Kidney capillary endothelial cell (primary cell): ENCODE measurements at regions not wholly inside any gene's neighbourhood (a gene's known extent, or its start where the extent isn't known, plus 50 kb on each side); places are given as distances from the start of the nearest gene placed in this dataset.
"Not testable (repeated sequence)": the region's sequence is repeated elsewhere in the genome, so short reads cannot be mapped to it uniquely, and the experiment has no call there.

ENCODE experiments used
- DNase-seq: peaks from one replicate; pipeline ENCODE4 v3.0.0-alpha.2; 2018; ENCODE audit warnings: low spot score

- not testable (repeated sequence) for DNase-seq
Measured at GRCh38 chr2:66632882-66633281, 198.0 kb downstream of the MEIS1 start.

- DNase-seq, result no peak
Measured at GRCh38 chr2:66633631-66634030, 198.7 kb downstream of the MEIS1 start.

- DNase-seq, result no peak
Measured at GRCh38 chr2:66634784-66635183, 199.9 kb downstream of the MEIS1 start.

- DNase-seq, result no peak
Measured at GRCh38 chr2:66641685-66642084, 206.8 kb downstream of the MEIS1 start.

- not testable (repeated sequence) for DNase-seq
Measured at GRCh38 chr2:66648081-66648480, 213.2 kb downstream of the MEIS1 start.

GRCh38 chr2:66649006-66649405 is 214.1 kb downstream of the MEIS1 start:
- no peak for DNase-seq

GRCh38 chr2:66651295-66651694 is 216.4 kb downstream of the MEIS1 start:
- no peak for DNase-seq

GRCh38 chr2:66660804-66661203 is 225.9 kb downstream of the MEIS1 start:
- DNase-seq, result no peak

- no peak for DNase-seq
Measured at GRCh38 chr2:66661253-66662173, 226.6 kb downstream of the MEIS1 start.

GRCh38 chr2:66665124-66665984 is 230.4 kb downstream of the MEIS1 start:
- DNase-seq, result no peak

- DNase-seq, result no peak
Measured at GRCh38 chr2:66667301-66667700, 232.4 kb downstream of the MEIS1 start.

GRCh38 chr2:66673286-66673685 is 238.4 kb downstream of the MEIS1 start:
- DNase-seq, result no peak

GRCh38 chr2:66674087-66674486 is 239.2 kb downstream of the MEIS1 start:
- no peak for DNase-seq

GRCh38 chr2:66675591-66675990 is 240.7 kb downstream of the MEIS1 start:
- DNase-seq, result no peak

- no peak for DNase-seq
Measured at GRCh38 chr2:66679442-66679841, 244.5 kb downstream of the MEIS1 start.

- DNase-seq, result no peak
Measured at GRCh38 chr2:66682476-66682875, 247.6 kb downstream of the MEIS1 start.

GRCh38 chr2:66683064-66683463 is 248.1 kb downstream of the MEIS1 start:
- DNase-seq, result no peak

- DNase-seq, result no peak
Measured at GRCh38 chr2:66683599-66683998, 248.7 kb downstream of the MEIS1 start.

GRCh38 chr2:66684289-66684688 is 249.4 kb downstream of the MEIS1 start:
- no peak for DNase-seq

GRCh38 chr2:66686755-66687154 is 251.8 kb downstream of the MEIS1 start:
- DNase-seq, result no peak

- no peak for DNase-seq
Measured at GRCh38 chr2:66688951-66689350, 254.0 kb downstream of the MEIS1 start.

- no peak for DNase-seq
Measured at GRCh38 chr2:66689456-66690051, 254.6 kb downstream of the MEIS1 start.
